ENCODE measurements at regions not wholly inside any gene's neighbourhood (a gene's known extent, or its start where the extent isn't known, plus 50 kb on each side); places are given as distances from the start of the nearest gene placed in this dataset.
A peak's percentile ranks its signal among the peaks of the same experiment; 100 is the strongest.

DNA sequence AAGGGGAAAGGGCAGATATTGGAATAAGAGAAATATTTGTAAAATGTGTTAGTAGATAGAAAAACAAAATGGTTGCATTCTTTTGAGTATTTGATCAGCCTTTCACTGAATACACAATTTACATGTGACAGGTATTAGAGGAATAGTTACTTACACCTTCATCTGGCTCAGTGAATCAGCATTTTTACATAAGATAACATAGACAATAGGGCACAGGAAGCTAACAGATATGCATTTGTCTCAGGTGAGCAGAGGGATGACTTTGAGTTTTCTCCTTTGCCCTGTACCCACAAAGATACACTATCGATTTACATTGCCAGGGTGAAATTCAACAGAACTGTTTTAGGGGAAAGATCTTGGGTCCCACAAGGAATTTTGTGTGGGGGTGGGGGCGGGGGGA is 373.1 kb upstream of the NETO1 start:
- ATAC-seq (ENCODE audit: low read depth in 2 of 2): no peak
- no peaks in the 10 kb centered on the region for H3K36me3 Mint-ChIP-seq
- H3K27ac Mint-ChIP-seq: no peak overlapping the region
- no peaks in the 10 kb centered on the region for H3K27me3 Mint-ChIP-seq
- no peak for DNase-seq
- H3K9me3 Mint-ChIP-seq: peaks cover 0 to 4% (median 0%) of the 10 kb centered on the region in 7 donors
- no peak overlapping the region for H3K4me3 Mint-ChIP-seq
- peaks cover 5 to 7% (median 5%) of the 10 kb centered on the region in 3 donors for H3K4me1 Mint-ChIP-seq

DNA sequence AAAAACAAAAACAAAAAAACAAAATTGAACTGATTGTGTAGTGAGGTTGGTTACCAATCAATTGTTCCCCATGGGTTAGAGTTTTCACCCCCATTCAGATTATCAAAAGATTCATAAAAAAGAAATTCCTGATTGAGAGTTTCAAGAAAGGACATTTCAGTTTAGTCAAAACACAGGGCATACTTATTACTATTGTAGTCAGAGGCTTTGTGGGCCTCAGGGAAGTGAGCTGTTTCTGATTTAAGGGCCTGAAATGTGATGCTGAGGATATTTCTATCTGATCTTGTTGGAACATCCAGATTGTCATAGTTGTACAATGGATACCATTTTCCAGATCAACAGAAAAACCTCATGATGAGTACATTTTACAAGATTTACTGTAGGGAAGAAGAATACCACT is 368.1 kb upstream of the NETO1 start:
- Mint-ChIP-seq H3K9me3 (peaks cover 0 to 4% (median 0%) of the 10 kb centered on the region in 7 donors), H3K4me3 (no peak overlapping the region), H3K27ac (no peak overlapping the region), H3K36me3 (no peaks in the 10 kb centered on the region), H3K4me1 (peaks cover 0 to 15% (median 7%) of the 10 kb centered on the region in 3 donors), H3K27me3 (no peaks in the 10 kb centered on the region)
- DNase-seq (no peak), ATAC-seq (ENCODE audit: low read depth in 2 of 2) (no peak)

- Mint-ChIP-seq H3K9me3 (peaks cover 0 to 4% (median 0%) of the 10 kb centered on the region in 7 donors), H3K27ac (no peak overlapping the region), H3K4me1 (peaks cover 0 to 15% (median 7%) of the 10 kb centered on the region in 3 donors), H3K4me3 (no peak overlapping the region), H3K36me3 (no peaks in the 10 kb centered on the region), H3K27me3 (no peaks in the 10 kb centered on the region)
- no peak for ATAC-seq (ENCODE audit: low read depth in 2 of 2)
- DNase-seq: no peak
Measured at GRCh38 chr18:73235491-73235890, 367.7 kb upstream of the NETO1 start.

DNA sequence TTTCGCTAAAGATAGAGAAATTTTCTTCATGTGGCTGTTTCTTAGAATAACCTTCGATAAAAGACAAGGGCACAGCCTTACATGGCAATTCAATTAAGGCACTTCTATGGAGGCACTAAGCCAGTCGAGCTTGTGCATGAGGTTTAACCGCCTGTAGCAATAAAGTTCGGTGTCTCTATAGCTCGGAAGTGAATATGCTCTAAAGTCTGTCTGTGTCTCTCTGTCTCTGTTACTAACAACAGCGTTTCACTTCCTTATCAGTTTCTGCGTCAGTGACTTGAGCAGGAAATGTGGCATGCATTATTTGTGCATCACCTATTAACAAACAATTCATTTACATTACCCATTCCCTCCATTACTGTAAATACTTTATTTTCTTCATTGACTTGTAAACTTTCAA is 365.1 kb upstream of the NETO1 start:
- DNase-seq: peak; percentile 12
- Mint-ChIP-seq H3K4me1 (peaks cover 0 to 15% (median 7%) of the 10 kb centered on the region in 3 donors), H3K4me3 (peak overlapping the region in 2 of 8 donors; percentile 8 to 10), H3K27ac (peak overlapping the region in 3 of 6 donors; percentile 13 to 90 (median 47)), H3K27me3 (peaks cover 0 to 1% (median 0%) of the 10 kb centered on the region in 3 donors), H3K36me3 (no peaks in the 10 kb centered on the region), H3K9me3 (no peaks in the 10 kb centered on the region)
- peak; percentile 95 for ATAC-seq (ENCODE audit: low read depth in 2 of 2)

DNA sequence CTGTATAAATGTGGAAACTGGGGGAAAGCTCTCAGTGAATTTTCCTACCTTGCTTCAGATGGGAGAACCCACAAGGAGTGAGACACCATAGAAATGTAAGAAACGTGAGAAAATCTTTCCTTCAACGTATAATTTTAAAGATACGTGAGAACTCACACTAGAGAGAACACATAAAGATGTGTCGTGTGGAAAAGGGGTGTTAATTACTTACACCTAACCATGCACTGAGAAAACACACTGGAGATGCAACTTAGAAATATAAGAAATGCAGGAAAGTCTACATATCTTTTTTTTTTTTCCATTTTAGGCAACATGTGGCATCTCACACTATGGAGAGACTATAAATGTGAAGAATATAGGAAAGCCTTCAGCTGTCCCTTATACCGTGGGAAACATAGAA is 352.9 kb upstream of the NETO1 start:
- H3K4me3 Mint-ChIP-seq: peak overlapping the region in 1 of 8 donors; percentile 17
- no peaks in the 10 kb centered on the region for H3K4me1 Mint-ChIP-seq
- H3K27ac Mint-ChIP-seq: no peak overlapping the region
- ATAC-seq (ENCODE audit: low read depth in 2 of 2) (no peak), DNase-seq (no peak)
- H3K9me3 Mint-ChIP-seq: peaks cover 6 to 60% (median 22%) of the 10 kb centered on the region in 7 donors
- peaks cover 6 to 16% of the 10 kb centered on the region in 2 donors for H3K36me3 Mint-ChIP-seq
- peaks cover 0 to 9% (median 4%) of the 10 kb centered on the region in 3 donors for H3K27me3 Mint-ChIP-seq

GRCh38 chr18:73218293-73218692 is 350.5 kb upstream of the NETO1 start:
- no peak overlapping the region for H3K4me3 Mint-ChIP-seq
- no peak overlapping the region for H3K27ac Mint-ChIP-seq
- H3K27me3 Mint-ChIP-seq: peaks cover 0 to 4% (median 0%) of the 10 kb centered on the region in 3 donors
- DNase-seq: no peak
- peaks cover 6 to 54% (median 22%) of the 10 kb centered on the region in 7 donors for H3K9me3 Mint-ChIP-seq
- ATAC-seq (ENCODE audit: low read depth in 2 of 2): no peak
- H3K36me3 Mint-ChIP-seq: peaks cover 6 to 16% of the 10 kb centered on the region in 2 donors
- no peaks in the 10 kb centered on the region for H3K4me1 Mint-ChIP-seq

DNA sequence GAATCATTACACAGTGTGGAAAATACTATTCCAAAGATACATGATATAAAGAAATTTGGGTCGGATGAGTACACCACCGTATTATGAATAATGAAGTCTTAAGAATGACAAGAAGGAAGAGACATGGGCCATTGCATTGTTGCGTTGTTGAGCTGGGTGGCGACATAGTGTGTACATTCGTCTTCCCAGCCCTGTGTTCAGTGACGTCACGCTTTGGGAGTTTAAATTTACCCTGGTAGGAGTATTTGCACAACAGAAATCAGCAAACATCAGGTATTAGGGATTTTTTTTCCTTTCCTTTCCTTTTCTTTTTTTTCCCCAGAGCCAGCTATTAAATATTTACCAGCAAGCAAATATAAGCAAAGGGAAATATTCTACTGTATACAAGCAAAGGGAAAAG is 347.2 kb upstream of the NETO1 start:
- peaks cover 0 to 21% (median 5%) of the 10 kb centered on the region in 7 donors for H3K9me3 Mint-ChIP-seq
- H3K36me3 Mint-ChIP-seq: peaks cover 6 to 7% of the 10 kb centered on the region in 2 donors
- no peaks in the 10 kb centered on the region for H3K4me1 Mint-ChIP-seq
- no peak for ATAC-seq (ENCODE audit: low read depth in 2 of 2)
- no peak for DNase-seq
- peaks cover 0 to 4% (median 0%) of the 10 kb centered on the region in 3 donors for H3K27me3 Mint-ChIP-seq
- H3K27ac Mint-ChIP-seq: no peak overlapping the region
- H3K4me3 Mint-ChIP-seq: no peak overlapping the region

- Mint-ChIP-seq H3K27ac (no peak overlapping the region), H3K9me3 (peaks cover 0 to 3% (median 0%) of the 10 kb centered on the region in 7 donors), H3K36me3 (no peaks in the 10 kb centered on the region), H3K4me3 (no peak overlapping the region), H3K4me1 (no peaks in the 10 kb centered on the region), H3K27me3 (peaks cover 0 to 12% (median 0%) of the 10 kb centered on the region in 3 donors)
- ATAC-seq (ENCODE audit: low read depth in 2 of 2) (no peak), DNase-seq (no peak)
Measured at GRCh38 chr18:73212442-73212841, 344.7 kb upstream of the NETO1 start.

DNA sequence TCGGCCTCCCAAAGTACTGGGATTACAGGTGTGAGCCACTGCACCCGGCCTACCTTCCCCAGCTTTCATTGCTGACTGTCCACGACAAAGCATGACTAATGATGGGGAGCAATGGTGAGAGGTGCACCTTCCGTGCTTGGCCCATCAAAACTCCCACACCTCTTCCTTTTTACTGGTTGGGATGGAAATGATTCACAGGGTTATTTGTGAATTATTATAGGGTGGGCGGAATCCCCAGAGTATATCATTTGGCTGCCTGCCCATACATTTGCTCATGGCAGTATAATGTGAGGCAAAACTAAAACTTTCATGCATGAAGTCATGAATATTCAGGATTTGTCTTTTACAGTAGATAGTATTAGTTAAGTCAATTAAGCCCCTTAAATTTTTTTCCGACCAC is 334.2 kb upstream of the NETO1 start:
- Mint-ChIP-seq H3K4me1 (no peaks in the 10 kb centered on the region), H3K27me3 (no peaks in the 10 kb centered on the region), H3K4me3 (no peak overlapping the region), H3K36me3 (no peaks in the 10 kb centered on the region), H3K9me3 (no peaks in the 10 kb centered on the region), H3K27ac (no peak overlapping the region)
- ATAC-seq (ENCODE audit: low read depth in 2 of 2) (no peak), DNase-seq (no peak)

- Mint-ChIP-seq H3K36me3 (no peaks in the 10 kb centered on the region), H3K27me3 (no peaks in the 10 kb centered on the region), H3K9me3 (no peaks in the 10 kb centered on the region), H3K4me1 (no peaks in the 10 kb centered on the region), H3K4me3 (no peak overlapping the region), H3K27ac (no peak overlapping the region)
- ATAC-seq (ENCODE audit: low read depth in 2 of 2) (no peak), DNase-seq (no peak)
Measured at GRCh38 chr18:73199151-73199550, 331.4 kb upstream of the NETO1 start.

DNA sequence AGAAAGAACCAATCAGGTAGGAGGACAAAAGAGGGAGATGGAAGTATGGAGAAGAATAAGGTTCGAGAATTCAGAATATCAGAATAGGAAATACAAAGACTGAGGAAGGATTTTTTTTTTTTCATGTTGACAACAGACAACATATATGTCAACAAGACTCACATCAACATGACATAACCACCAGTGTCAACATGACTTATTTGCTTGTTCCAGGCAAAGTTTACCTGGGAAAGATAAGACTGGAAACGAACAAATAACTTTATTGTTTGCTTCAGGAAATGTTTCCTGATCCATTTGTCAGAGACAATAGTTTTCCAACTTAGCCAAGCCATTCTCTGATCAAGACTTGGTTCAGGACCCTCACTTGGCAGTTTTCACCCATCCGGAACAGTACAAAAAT is 321.9 kb upstream of the NETO1 start:
- Mint-ChIP-seq H3K27ac (no peak overlapping the region), H3K9me3 (peaks cover 0 to 2% (median 0%) of the 10 kb centered on the region in 7 donors), H3K36me3 (no peaks in the 10 kb centered on the region), H3K4me3 (no peak overlapping the region), H3K4me1 (no peaks in the 10 kb centered on the region), H3K27me3 (no peaks in the 10 kb centered on the region)
- ATAC-seq (ENCODE audit: low read depth in 2 of 2) (no peak), DNase-seq (no peak)

- DNase-seq: no peak
- H3K4me3 Mint-ChIP-seq: no peak overlapping the region
- no peak for ATAC-seq (ENCODE audit: low read depth in 2 of 2)
- no peaks in the 10 kb centered on the region for H3K36me3 Mint-ChIP-seq
- no peaks in the 10 kb centered on the region for H3K4me1 Mint-ChIP-seq
- H3K27ac Mint-ChIP-seq: no peak overlapping the region
- H3K27me3 Mint-ChIP-seq: peaks cover 0 to 10% (median 0%) of the 10 kb centered on the region in 3 donors
- H3K9me3 Mint-ChIP-seq: peaks cover 0 to 6% (median 0%) of the 10 kb centered on the region in 7 donors
Measured at GRCh38 chr18:73168236-73168635, 300.4 kb upstream of the NETO1 start.

DNA sequence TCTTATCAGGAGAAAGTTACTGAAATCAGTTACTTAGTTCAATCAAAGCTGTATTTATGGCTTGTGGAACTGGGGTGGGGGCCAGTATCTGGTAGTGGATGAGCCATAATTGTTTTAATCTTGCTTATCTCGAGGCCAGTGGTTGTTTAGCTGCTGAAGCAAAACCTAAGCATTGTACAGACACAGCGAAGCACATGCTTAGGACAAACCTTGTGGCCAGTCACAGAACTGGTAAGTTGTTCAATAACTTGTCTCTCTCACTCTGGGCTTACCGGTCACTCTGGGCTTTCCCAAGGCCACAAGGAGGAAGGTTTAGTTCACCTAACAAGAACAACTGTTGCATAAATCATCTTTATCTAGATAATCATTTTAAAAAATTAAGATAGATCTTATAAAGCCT is 296.6 kb upstream of the NETO1 start:
- no peak for ATAC-seq (ENCODE audit: low read depth in 2 of 2)
- Mint-ChIP-seq H3K4me3 (no peak overlapping the region), H3K4me1 (no peaks in the 10 kb centered on the region), H3K27ac (no peak overlapping the region), H3K9me3 (peaks cover 0 to 6% (median 0%) of the 10 kb centered on the region in 7 donors), H3K27me3 (no peaks in the 10 kb centered on the region), H3K36me3 (no peaks in the 10 kb centered on the region)
- no peak for DNase-seq

DNA sequence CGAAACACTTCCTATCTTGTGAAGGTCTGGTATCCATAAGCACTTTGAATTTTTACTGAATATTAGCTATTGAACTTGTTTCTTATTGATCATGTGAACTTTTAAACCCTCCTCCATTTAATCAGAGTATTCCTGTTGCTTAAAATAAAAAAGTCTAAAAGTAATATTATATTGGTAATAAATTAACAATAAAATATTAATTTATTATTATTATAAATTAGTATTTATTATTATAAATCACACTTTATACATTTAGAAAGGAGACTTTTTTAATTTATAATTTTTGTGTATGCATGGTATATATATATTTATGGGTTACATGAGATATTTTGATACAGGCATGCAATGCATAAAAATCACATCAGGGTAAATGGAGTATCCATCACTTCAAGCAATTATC is 295.4 kb upstream of the NETO1 start:
- Mint-ChIP-seq H3K36me3 (no peaks in the 10 kb centered on the region), H3K9me3 (peaks cover 0 to 6% (median 0%) of the 10 kb centered on the region in 7 donors), H3K27ac (no peak overlapping the region), H3K4me1 (peaks cover 0 to 3% (median 0%) of the 10 kb centered on the region in 3 donors), H3K4me3 (no peak overlapping the region), H3K27me3 (no peaks in the 10 kb centered on the region)
- DNase-seq (no peak), ATAC-seq (ENCODE audit: low read depth in 2 of 2) (no peak)

DNA sequence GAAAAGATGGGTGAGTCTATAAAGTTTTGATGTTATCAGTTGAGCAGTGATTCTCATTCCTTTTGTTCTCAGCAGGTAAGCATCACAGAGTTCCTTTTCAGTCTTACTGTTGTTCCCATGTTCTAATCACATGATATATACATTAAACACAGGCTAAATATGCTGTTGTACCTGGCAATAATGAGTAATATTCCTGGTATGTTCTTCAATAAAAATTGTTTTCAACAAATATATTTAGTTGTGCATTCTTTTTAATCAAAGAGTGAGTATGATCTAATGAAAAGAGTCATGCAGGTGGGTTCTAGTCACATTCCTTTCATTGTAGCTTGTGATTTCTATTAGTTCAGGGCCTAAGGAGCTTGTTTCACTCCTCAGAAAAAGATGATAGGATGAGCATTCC is 288.3 kb upstream of the NETO1 start:
- H3K9me3 Mint-ChIP-seq: no peaks in the 10 kb centered on the region
- H3K27ac Mint-ChIP-seq: no peak overlapping the region
- H3K4me1 Mint-ChIP-seq: peaks cover 0 to 3% (median 0%) of the 10 kb centered on the region in 3 donors
- ATAC-seq (ENCODE audit: low read depth in 2 of 2): no peak
- no peaks in the 10 kb centered on the region for H3K27me3 Mint-ChIP-seq
- H3K36me3 Mint-ChIP-seq: no peaks in the 10 kb centered on the region
- no peak for DNase-seq
- H3K4me3 Mint-ChIP-seq: no peak overlapping the region
